ENCODE measurements at regions not wholly inside any gene's neighbourhood (a gene's known extent, or its start where the extent isn't known, plus 50 kb on each side); places are given as distances from the start of the nearest gene placed in this dataset.

DNA sequence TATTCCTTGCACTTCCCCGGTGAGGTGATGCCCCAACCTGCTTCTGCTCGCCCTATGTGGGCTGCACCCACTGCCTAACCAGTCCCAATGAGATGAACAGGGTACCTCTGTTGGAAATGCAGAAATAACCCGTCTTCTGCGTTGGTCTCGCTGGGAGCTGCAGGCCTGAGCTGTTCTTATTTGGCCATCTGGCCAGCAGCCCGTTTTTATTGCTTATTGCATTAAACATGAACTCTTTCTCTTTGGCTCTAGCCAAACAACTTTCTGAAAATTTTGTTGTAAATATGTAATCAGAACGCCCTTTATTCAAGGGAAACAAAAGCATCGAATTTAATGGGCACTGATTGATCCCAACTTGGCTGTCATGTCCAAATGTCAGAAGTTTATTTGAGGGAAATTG is 124.7 kb upstream of the FTMT start:
- peaks cover 18% of the 10 kb centered on the region; the same call in 1 of the 2 replicates for H3F3A ChIP-seq (ENCODE audit: insufficient read depth, low read depth)
- no peaks in the 10 kb centered on the region for H3K79me2 ChIP-seq (ENCODE audit: low read depth)
- peaks cover 35% of the 10 kb centered on the region for H3K4me1 ChIP-seq (replicated peaks; ENCODE audit: insufficient read depth)
- H4K20me1 ChIP-seq (ENCODE audit: insufficient read depth), result no peaks in the 10 kb centered on the region
- TF ChIP-seq EZH2 (IDR thresholded peaks at IDR 0.05; ENCODE audit: low read depth), result no peak
- TF ChIP-seq, protein P1, sequence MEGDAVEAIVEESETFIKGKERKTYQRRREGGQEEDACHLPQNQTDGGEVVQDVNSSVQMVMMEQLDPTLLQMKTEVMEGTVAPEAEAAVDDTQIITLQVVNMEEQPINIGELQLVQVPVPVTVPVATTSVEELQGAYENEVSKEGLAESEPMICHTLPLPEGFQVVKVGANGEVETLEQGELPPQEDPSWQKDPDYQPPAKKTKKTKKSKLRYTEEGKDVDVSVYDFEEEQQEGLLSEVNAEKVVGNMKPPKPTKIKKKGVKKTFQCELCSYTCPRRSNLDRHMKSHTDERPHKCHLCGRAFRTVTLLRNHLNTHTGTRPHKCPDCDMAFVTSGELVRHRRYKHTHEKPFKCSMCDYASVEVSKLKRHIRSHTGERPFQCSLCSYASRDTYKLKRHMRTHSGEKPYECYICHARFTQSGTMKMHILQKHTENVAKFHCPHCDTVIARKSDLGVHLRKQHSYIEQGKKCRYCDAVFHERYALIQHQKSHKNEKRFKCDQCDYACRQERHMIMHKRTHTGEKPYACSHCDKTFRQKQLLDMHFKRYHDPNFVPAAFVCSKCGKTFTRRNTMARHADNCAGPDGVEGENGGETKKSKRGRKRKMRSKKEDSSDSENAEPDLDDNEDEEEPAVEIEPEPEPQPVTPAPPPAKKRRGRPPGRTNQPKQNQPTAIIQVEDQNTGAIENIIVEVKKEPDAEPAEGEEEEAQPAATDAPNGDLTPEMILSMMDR (conservative IDR thresholded peaks at IDR 0.05), result no peak
- H3K27ac ChIP-seq, result no peak overlapping the region
- no peak overlapping the region for H2AFZ ChIP-seq
- H3K4me2 ChIP-seq, result no peak overlapping the region
- ChIA-PET CTCF (no interaction called here), POLR2A (ENCODE audit: unreplicated experiment) (no interaction called here)
- no peaks in the 10 kb centered on the region; the same call in none of the 2 replicates for H3K9me3 ChIP-seq (ENCODE audit: insufficient read depth, low read depth)
- intact Hi-C loops (cut with micrococcal nuclease; ENCODE audit: unreplicated experiment), result no loop called here
- no peaks in the 10 kb centered on the region for H3K9me2 ChIP-seq (ENCODE audit: insufficient read depth)
- no peaks in the 10 kb centered on the region for H3K36me3 ChIP-seq (ENCODE audit: low read depth)
- H3K27me3 ChIP-seq (ENCODE audit: insufficient read depth, low read depth), result no peaks in the 10 kb centered on the region
- DNase-seq, result no peak
- no peak overlapping the region for H3K4me3 ChIP-seq
- BruUV-seq (replicated peaks), result no TSS peak

DNA sequence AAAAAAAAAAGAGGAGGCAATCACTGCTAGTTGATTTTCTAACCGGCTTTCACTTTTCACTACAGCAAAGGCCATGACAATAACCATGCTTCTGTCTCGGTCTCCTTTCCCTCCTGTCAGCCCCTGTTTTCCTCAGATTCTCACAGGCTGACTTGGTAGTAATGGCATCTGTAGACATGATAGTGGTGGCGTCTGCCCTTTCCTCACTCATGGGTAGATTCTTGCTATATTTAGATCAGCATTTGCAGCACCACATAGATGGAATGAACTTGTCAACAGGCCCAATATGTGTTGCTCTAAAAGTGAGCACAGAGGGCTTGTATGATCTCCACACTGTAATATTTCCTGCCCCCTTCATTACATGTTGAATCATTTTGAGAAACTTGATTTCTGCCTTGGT is 120.3 kb upstream of the FTMT start:
- Histone ChIP-seq H3K36me3 (ENCODE audit: low read depth) (no peaks in the 10 kb centered on the region), H3K4me3 (no peak overlapping the region), H2AFZ (no peak overlapping the region), H3K4me1 (replicated peaks; ENCODE audit: insufficient read depth) (peaks cover 16% of the 10 kb centered on the region), H3K9me3 (ENCODE audit: insufficient read depth, low read depth) (peaks cover 4% of the 10 kb centered on the region; the same call in 1 of the 2 replicates), H3K79me2 (ENCODE audit: low read depth) (no peaks in the 10 kb centered on the region), H3K4me2 (no peak overlapping the region), H3K27ac (no peak overlapping the region), H3F3A (ENCODE audit: insufficient read depth, low read depth) (peaks cover under 1% of the 10 kb centered on the region; the same call in 1 of the 2 replicates), H4K20me1 (ENCODE audit: insufficient read depth) (no peaks in the 10 kb centered on the region), H3K9me2 (ENCODE audit: insufficient read depth) (no peaks in the 10 kb centered on the region), H3K27me3 (ENCODE audit: insufficient read depth, low read depth) (no peaks in the 10 kb centered on the region)
- intact Hi-C loops (cut with micrococcal nuclease; ENCODE audit: unreplicated experiment), result loop anchor here (10.0 kb wide), 1 partner anchor 133 kb away; no protein-coding TSS in a partner anchor
- ChIA-PET POLR2A (ENCODE audit: unreplicated experiment) (no interaction called here), CTCF (no interaction called here)
- TF ChIP-seq EZH2 (IDR thresholded peaks at IDR 0.05; ENCODE audit: low read depth), result no peak
- TF ChIP-seq, protein P1 (conservative IDR thresholded peaks at IDR 0.05), result no peak
- BruUV-seq (replicated peaks), result no TSS peak
- DNase-seq, result no peak

DNA sequence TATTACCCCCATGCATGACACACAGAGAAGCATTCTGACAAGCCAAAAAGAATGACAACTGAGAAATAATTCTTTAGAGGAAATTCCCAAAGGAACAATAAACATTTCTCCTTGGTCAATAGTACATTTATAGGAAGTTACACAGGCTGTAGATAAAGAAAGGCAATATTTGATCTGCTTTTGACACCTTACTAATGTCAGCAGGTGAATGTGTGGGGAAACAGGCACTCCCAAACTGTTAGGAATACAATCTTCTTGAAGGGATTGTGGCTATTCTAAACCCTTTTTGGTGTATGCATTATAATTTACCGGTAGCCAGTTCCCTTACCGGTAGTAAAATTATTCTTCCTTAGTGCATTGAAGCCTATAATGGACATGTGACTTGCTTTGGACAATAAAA is 116.1 kb upstream of the FTMT start:
- intact Hi-C loops (cut with micrococcal nuclease; ENCODE audit: unreplicated experiment), result loop anchor here (10.0 kb wide), 1 partner anchor 129 kb away; no protein-coding TSS in a partner anchor
- no TSS peak for BruUV-seq (replicated peaks)
- Histone ChIP-seq H3F3A (ENCODE audit: insufficient read depth, low read depth) (no peaks in the 10 kb centered on the region), H3K36me3 (ENCODE audit: low read depth) (no peaks in the 10 kb centered on the region), H3K27ac (no peak overlapping the region), H3K27me3 (ENCODE audit: insufficient read depth, low read depth) (no peaks in the 10 kb centered on the region), H3K4me1 (replicated peaks; ENCODE audit: insufficient read depth) (peaks cover 9% of the 10 kb centered on the region), H4K20me1 (ENCODE audit: insufficient read depth) (no peaks in the 10 kb centered on the region), H3K79me2 (ENCODE audit: low read depth) (no peaks in the 10 kb centered on the region), H3K4me3 (no peak overlapping the region), H3K9me2 (ENCODE audit: insufficient read depth) (no peaks in the 10 kb centered on the region), H3K4me2 (no peak overlapping the region), H2AFZ (0 out of 2 replicates have a peak overlapping the region, but pooled peaks have one; percentile 16), H3K9me3 (ENCODE audit: insufficient read depth, low read depth) (peaks cover 8% of the 10 kb centered on the region; the same call in 1 of the 2 replicates)
- POLR2A ChIA-PET (ENCODE audit: unreplicated experiment), result no interaction called here
- CTCF ChIA-PET, result no interaction called here
- no peak for DNase-seq
- TF ChIP-seq, protein P1 (conservative IDR thresholded peaks at IDR 0.05), result no peak
- no peak for TF ChIP-seq EZH2 (IDR thresholded peaks at IDR 0.05; ENCODE audit: low read depth)
